Astrocyte (in vitro differentiated cells and primary cell): ENCODE measurements at regions not wholly inside any gene's neighbourhood (a gene's known extent, or its start where the extent isn't known, plus 50 kb on each side); places are given as distances from the start of the nearest gene placed in this dataset.

Experiments
- CTCF ChIP-seq: IDR thresholded peaks from 2 replicates; pipeline ENCODE4 v1.5.1; 2011; ENCODE audit warnings: low read depth, mild to moderate bottlenecking, inconsistent platforms, low read length, moderate library complexity; ENCODE audit not compliant: insufficient read depth
- EZH2 ChIP-seq: IDR thresholded peaks from 2 replicates; pipeline ENCODE4 v1.6.1; 2012; ENCODE audit warnings: mild to moderate bottlenecking, low read length, inconsistent platforms; ENCODE audit not compliant: insufficient read depth

GRCh38 chr1:229786974-229787610 is 161.0 kb downstream of the URB2 start:
- no peak for TF ChIP-seq CTCF
- TF ChIP-seq EZH2, result no peak
